Sigmoid colon (tissue), 4 donors: ENCODE measurements at regions not wholly inside any gene's neighbourhood (a gene's known extent, or its start where the extent isn't known, plus 50 kb on each side); places are given as distances from the start of the nearest gene placed in this dataset.

Source experiments
- CTCF ChIP-seq, 4 experiments: fragments of 450-650 bp in 3 of 4; fragments of 200-600 bp in 1 of 4; IDR thresholded peaks; one replicate each; pipeline ENCODE4 v1.5.1; 2016 to 2019; ENCODE audit warnings: antibody characterized with exemption in 4 of 4, mild to moderate bottlenecking in 3 of 4, moderate library complexity in 2 of 4
- EP300 ChIP-seq, 4 donors: sonication (generic); formaldehyde crosslinking; IDR thresholded peaks; one replicate each; pipeline ENCODE4 v1.6.1; 2017; ENCODE audit warnings: antibody characterized with exemption in 4 of 4
- POLR2A ChIP-seq, 2 donors: fragments of 450-650 bp; IDR thresholded peaks; one replicate each; pipeline ENCODE4 v1.6.1; 2016; ENCODE audit warnings: antibody characterized with exemption in 2 of 2, mild to moderate bottlenecking in 2 of 2, moderate library complexity in 2 of 2
- POLR2AphosphoS5 ChIP-seq, 4 donors: sonication (generic); formaldehyde crosslinking; IDR thresholded peaks; one replicate each; pipeline ENCODE4 v1.6.1; 2017; ENCODE audit warnings: antibody characterized with exemption in 4 of 4

- TF ChIP-seq POLR2A (IDR thresholded peaks at IDR 0.05) (no peak), CTCF (IDR thresholded peaks at IDR 0.05) (no peak), EP300 (IDR thresholded peaks at IDR 0.05) (peak; percentile 77 to 94 (median 86)), POLR2AphosphoS5 (IDR thresholded peaks at IDR 0.05) (peak; percentile 91 to 99 (median 95))
These were observed 86.5 kb upstream of the NEURL1B start for GRCh38 chr5:172554562-172554961.
